OCI-LY7 (cell line): ENCODE measurements at regions not wholly inside any gene's neighbourhood (a gene's known extent, or its start where the extent isn't known, plus 50 kb on each side); places are given as distances from the start of the nearest gene placed in this dataset.

Experiments
- CTCF ChIP-seq: fragments of 200-600 bp; sonication (generic); conservative IDR thresholded peaks from 2 replicates; pipeline ENCODE4 v1.5.1; 2014; ENCODE audit warnings: mild to moderate bottlenecking, antibody characterized with exemption, low read length, moderate library complexity, mixed read lengths
- EZH2phosphoT487 ChIP-seq: fragments of 200-600 bp; sonication (generic); IDR thresholded peaks from 2 replicates; pipeline ENCODE4 v1.6.1; 2018; ENCODE audit warnings: low read depth, borderline replicate concordance, mild to moderate bottlenecking, mixed run types, antibody characterized with exemption, low read length, moderate library complexity, mixed read lengths

- TF ChIP-seq CTCF (no peak), EZH2phosphoT487 (no peak)
Measured at GRCh38 chr7:35749556-35749955, 51.3 kb upstream of the SEPTIN7 start.
